PC-9 (cell line): ENCODE measurements at regions not wholly inside any gene's neighbourhood (a gene's known extent, or its start where the extent isn't known, plus 50 kb on each side); places are given as distances from the start of the nearest gene placed in this dataset.

ENCODE experiments used
- BruUV-seq: library from RNA; stranded (reverse); fragments of 400-500 nt; replicated peaks from 2 replicates; lab custom pipeline; 2021; lab: Mats Ljungman, UMichigan
- CTCF ChIA-PET: fragments of 300-600 bp; sonication (Branson Sonifier 250); formaldehyde crosslinking; loops from one replicate; lab custom pipeline; 2022; ENCODE audit warnings: antibody characterized with exemption; lab: Charles Lee
- POLR2A ChIA-PET: fragments of 300-600 bp; sonication (Branson Sonifier 250); formaldehyde crosslinking; loops from one replicate; lab custom pipeline; 2022; ENCODE audit warnings: antibody characterized with exemption; ENCODE audit not compliant: unreplicated experiment; lab: Charles Lee
- DNase-seq, 2 experiments: peaks; one replicate each; pipeline versions ENCODE4 v3.0.0 to v3.0.0-alpha.2; 2015 to 2022; ENCODE audit warnings: mixed read lengths in 1 of 2
- H2AFZ ChIP-seq: fragments of 200-600 bp; sonication (generic); 2 replicates; pipeline ENCODE4 v1.8.1; 2017; ENCODE audit warnings: antibody characterized with exemption
- H3F3A ChIP-seq: fragments of 200-600 bp; sonication (generic); 2 replicates; pipeline ENCODE4 v1.8.1; 2017; ENCODE audit warnings: antibody characterized with exemption, mild to moderate bottlenecking, low read depth; ENCODE audit not compliant: insufficient read depth
- H3K27ac ChIP-seq: fragments of 200-600 bp; sonication (generic); 2 replicates; pipeline ENCODE4 v1.6.1; 2016; ENCODE audit warnings: mixed run types
- H3K27me3 ChIP-seq: fragments of 200-600 bp; sonication (generic); 2 replicates; pipeline ENCODE4 v1.6.1; 2016; ENCODE audit warnings: low read depth, mixed run types; ENCODE audit not compliant: insufficient read depth
- H3K36me3 ChIP-seq: fragments of 200-600 bp; sonication (generic); 2 replicates; pipeline ENCODE4 v1.6.1; 2016; ENCODE audit warnings: low read depth, mixed run types
- H3K4me1 ChIP-seq: fragments of 200-600 bp; sonication (generic); replicated peaks from 2 replicates; pipeline ENCODE4 v1.6.1; 2016; ENCODE audit warnings: mixed run types; ENCODE audit not compliant: insufficient read depth
- H3K4me2 ChIP-seq: fragments of 200-600 bp; sonication (generic); 2 replicates; pipeline ENCODE4 v1.6.1; 2017; ENCODE audit warnings: mixed run types
- H3K4me3 ChIP-seq: fragments of 200-600 bp; sonication (generic); 2 replicates; pipeline ENCODE4 v1.6.1; 2016; ENCODE audit warnings: mixed run types
- H3K79me2 ChIP-seq: fragments of 200-600 bp; sonication (generic); 2 replicates; pipeline ENCODE4 v1.6.1; 2017; ENCODE audit warnings: low read depth, mixed run types
- H3K9me2 ChIP-seq: fragments of 200-600 bp; sonication (generic); 2 replicates; pipeline ENCODE4 v1.8.1; 2017; ENCODE audit warnings: mild to moderate bottlenecking; ENCODE audit not compliant: insufficient read depth
- H3K9me3 ChIP-seq: fragments of 200-600 bp; sonication (generic); 2 replicates; pipeline ENCODE4 v1.8.1; 2016; ENCODE audit warnings: low read depth; ENCODE audit not compliant: insufficient read depth
- H4K20me1 ChIP-seq: fragments of 200-600 bp; sonication (generic); 2 replicates; pipeline ENCODE4 v1.8.1; 2017; ENCODE audit not compliant: insufficient read depth
- EZH2 ChIP-seq: fragments of 200-600 bp; sonication (generic); IDR thresholded peaks from 2 replicates; pipeline ENCODE4 v1.8.0; 2017; ENCODE audit warnings: antibody characterized with exemption, low read depth
- intact Hi-C: fragments of 100-400 bp; cut with micrococcal nuclease; formaldehyde crosslinking; loops from one replicate; pipeline ENCODE4 v1.10.0; 2022; ENCODE audit not compliant: unreplicated experiment
- TF ChIP-seq, protein P1 (sequence below): fragments of 200-600 bp; sonication (generic); conservative IDR thresholded peaks from 2 replicates; pipeline ENCODE4 v1.6.1; 2017; ENCODE audit warnings: mixed run types, antibody characterized with exemption, mild to moderate bottlenecking, moderate library complexity

DNA sequence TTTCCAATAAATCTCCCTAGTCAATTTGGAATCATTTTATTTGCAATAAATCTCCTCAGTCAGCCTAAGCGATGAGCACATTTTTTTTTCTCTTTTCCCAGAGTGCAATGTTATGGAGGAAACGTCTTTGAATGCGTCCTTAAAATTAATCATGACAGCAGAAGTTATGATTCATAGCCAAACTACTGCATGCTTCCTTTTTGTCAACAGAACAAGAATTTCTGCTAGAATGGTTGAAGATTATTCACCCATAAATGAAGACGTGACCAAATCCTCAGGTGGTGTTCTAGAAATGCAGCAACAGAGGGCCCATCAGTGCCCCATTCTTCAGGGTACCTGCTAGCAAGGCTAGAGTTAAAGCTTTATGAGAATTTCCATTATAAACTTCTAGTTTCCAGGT is 407.9 kb upstream of the PKN2 start:
- H3K27ac ChIP-seq, result no peak overlapping the region
- no peaks in the 10 kb centered on the region for H3K27me3 ChIP-seq
- CTCF ChIA-PET, result interaction anchor here (0.6 kb wide), 1 partner anchor 1075 kb away, joined by 6 read pairs; no protein-coding TSS in a partner anchor
- TF ChIP-seq, protein P1, sequence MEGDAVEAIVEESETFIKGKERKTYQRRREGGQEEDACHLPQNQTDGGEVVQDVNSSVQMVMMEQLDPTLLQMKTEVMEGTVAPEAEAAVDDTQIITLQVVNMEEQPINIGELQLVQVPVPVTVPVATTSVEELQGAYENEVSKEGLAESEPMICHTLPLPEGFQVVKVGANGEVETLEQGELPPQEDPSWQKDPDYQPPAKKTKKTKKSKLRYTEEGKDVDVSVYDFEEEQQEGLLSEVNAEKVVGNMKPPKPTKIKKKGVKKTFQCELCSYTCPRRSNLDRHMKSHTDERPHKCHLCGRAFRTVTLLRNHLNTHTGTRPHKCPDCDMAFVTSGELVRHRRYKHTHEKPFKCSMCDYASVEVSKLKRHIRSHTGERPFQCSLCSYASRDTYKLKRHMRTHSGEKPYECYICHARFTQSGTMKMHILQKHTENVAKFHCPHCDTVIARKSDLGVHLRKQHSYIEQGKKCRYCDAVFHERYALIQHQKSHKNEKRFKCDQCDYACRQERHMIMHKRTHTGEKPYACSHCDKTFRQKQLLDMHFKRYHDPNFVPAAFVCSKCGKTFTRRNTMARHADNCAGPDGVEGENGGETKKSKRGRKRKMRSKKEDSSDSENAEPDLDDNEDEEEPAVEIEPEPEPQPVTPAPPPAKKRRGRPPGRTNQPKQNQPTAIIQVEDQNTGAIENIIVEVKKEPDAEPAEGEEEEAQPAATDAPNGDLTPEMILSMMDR, result no peak
- TF ChIP-seq EZH2, result no peak
- DNase-seq, result no peak
- no TSS peak for BruUV-seq
- no peaks in the 10 kb centered on the region for H3K36me3 ChIP-seq
- POLR2A ChIA-PET, result no interaction called here
- no peaks in the 10 kb centered on the region; the same call in 1 of the 2 replicates for H4K20me1 ChIP-seq
- H3K79me2 ChIP-seq, result no peaks in the 10 kb centered on the region
- H3K4me3 ChIP-seq, result no peak overlapping the region
- 0 out of 2 replicates have a peak, but pooled peaks cover 4% of the 10 kb centered on the region for H3K4me1 ChIP-seq
- no peaks in the 10 kb centered on the region for H3K9me3 ChIP-seq
- intact Hi-C loops, result no loop called here
- H3F3A ChIP-seq, result no peaks in the 10 kb centered on the region
- H3K9me2 ChIP-seq, result no peaks in the 10 kb centered on the region
- no peak overlapping the region for H2AFZ ChIP-seq
- no peak overlapping the region for H3K4me2 ChIP-seq

DNA sequence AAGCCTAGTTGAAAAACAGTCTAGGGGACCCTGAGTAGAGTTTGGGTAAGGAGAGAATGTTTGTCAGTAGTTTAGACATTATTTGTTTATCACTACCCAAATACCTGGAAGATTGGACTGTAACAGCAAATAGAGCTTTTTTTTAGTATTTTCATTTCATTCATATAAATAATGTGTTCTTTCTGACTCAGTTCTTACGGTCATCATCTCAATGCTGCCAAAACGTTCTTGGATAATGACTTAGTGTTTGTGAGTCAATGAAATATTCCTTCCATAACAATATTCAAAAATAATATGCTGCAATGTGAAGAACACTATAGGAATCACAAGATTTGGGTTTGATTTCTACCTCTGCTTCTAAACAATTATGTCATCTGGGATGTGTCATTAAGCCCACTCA is 400.0 kb upstream of the PKN2 start:
- Histone ChIP-seq H3K9me2 (no peaks in the 10 kb centered on the region; the same call in 1 of the 2 replicates), H3K4me2 (no peak overlapping the region), H3K79me2 (no peaks in the 10 kb centered on the region), H3K4me1 (no peaks in the 10 kb centered on the region), H3K27ac (no peak overlapping the region), H4K20me1 (no peaks in the 10 kb centered on the region), H2AFZ (no peak overlapping the region), H3F3A (no peaks in the 10 kb centered on the region), H3K36me3 (no peaks in the 10 kb centered on the region), H3K4me3 (no peak overlapping the region), H3K9me3 (no peaks in the 10 kb centered on the region), H3K27me3 (no peaks in the 10 kb centered on the region)
- intact Hi-C loops, result no loop called here
- ChIA-PET CTCF (no interaction called here), POLR2A (no interaction called here)
- no TSS peak for BruUV-seq
- DNase-seq, result no peak
- TF ChIP-seq EZH2, result no peak
- TF ChIP-seq, protein P1, result no peak

DNA sequence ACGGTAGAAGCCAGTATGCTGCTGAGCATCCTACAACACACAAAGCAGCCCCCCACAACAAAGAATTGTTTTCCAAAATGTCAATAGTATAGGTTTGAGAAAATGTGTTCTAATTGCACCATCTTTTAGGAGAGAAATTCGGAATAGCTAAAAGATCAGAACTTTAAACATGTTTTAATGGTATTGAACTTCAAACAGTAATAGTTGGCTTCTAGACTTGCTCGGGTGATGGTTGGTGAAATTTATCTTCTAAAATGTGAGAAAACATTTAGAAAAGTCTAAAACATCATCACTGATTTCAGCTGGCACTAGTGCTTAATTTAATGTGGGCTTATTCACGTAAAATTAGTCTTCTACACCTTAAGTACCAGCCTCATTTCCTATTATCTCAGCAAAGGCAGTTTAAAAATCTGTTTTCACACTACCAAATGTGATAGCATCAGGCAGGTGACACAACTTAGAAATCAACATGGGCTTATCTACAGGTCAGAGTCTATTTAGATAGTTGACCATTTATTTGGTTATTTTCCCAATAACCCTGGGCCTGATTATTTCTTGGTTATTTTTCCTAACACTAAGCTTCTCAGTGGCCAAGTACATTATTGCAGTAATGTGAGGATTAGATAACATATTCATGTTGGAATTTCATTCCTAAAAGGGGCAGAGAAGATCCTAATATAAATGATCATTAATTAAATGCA is 399.3 kb upstream of the PKN2 start:
- no peak for DNase-seq
- no peak overlapping the region for H3K4me3 ChIP-seq
- H3K4me1 ChIP-seq, result no peaks in the 10 kb centered on the region
- no peaks in the 10 kb centered on the region for H3F3A ChIP-seq
- H4K20me1 ChIP-seq, result no peaks in the 10 kb centered on the region
- no peak for TF ChIP-seq EZH2
- TF ChIP-seq, protein P1, result no peak
- H3K27me3 ChIP-seq, result no peaks in the 10 kb centered on the region
- POLR2A ChIA-PET, result no interaction called here
- H3K9me2 ChIP-seq, result no peaks in the 10 kb centered on the region; the same call in 1 of the 2 replicates
- H3K27ac ChIP-seq, result no peak overlapping the region
- H3K4me2 ChIP-seq, result no peak overlapping the region
- no TSS peak for BruUV-seq
- no peaks in the 10 kb centered on the region for H3K9me3 ChIP-seq
- no peaks in the 10 kb centered on the region for H3K79me2 ChIP-seq
- intact Hi-C loops, result no loop called here
- CTCF ChIA-PET, result no interaction called here
- no peak overlapping the region for H2AFZ ChIP-seq
- H3K36me3 ChIP-seq, result no peaks in the 10 kb centered on the region
